Peyer's patch (tissue), 4 donors: ENCODE measurements at regions not wholly inside any gene's neighbourhood (a gene's known extent, or its start where the extent isn't known, plus 50 kb on each side); places are given as distances from the start of the nearest gene placed in this dataset.
A peak's percentile ranks its signal among the peaks of the same experiment; 100 is the strongest.

Experiments used
- DNase-seq, 3 donors: peaks; one replicate each; pipeline ENCODE4 v3.0.0-alpha.2; 2017 to 2019
- H3K27ac ChIP-seq, 4 donors: fragments of 200-600 bp; sonication (generic); one replicate each; pipeline ENCODE4 v1.5.1; 2016 to 2019
- H3K27me3 ChIP-seq, 2 donors: fragments of 200-600 bp; sonication (generic); one replicate each; pipeline ENCODE4 v1.5.1; 2019
- H3K36me3 ChIP-seq, 3 donors: fragments of 200-600 bp; sonication (generic); one replicate each; pipeline ENCODE4 v1.5.1; 2016 to 2019
- H3K4me1 ChIP-seq, 4 donors: fragments of 200-600 bp; sonication (generic); one replicate each; pipeline ENCODE4 v1.5.1; 2016 to 2019
- H3K4me3 ChIP-seq, 4 donors: fragments of 200-600 bp; sonication (generic); 1 replicate in 3 of 4; 2 replicates in 1 of 4; pipeline ENCODE4 v1.5.1; 2016 to 2019; ENCODE audit warnings: mild to moderate bottlenecking in 1 of 4
- H3K9me3 ChIP-seq, 4 donors: fragments of 200-600 bp; sonication (generic); one replicate each; pipeline ENCODE4 v1.5.1; 2016 to 2019; ENCODE audit warnings: mild to moderate bottlenecking in 1 of 4
- CTCF ChIP-seq, 6 experiments: fragments of 450-650 bp in 4 of 6; fragments of 200-600 bp in 2 of 6; sonication (generic) in 1 of 6; IDR thresholded peaks; one replicate each; pipeline ENCODE4 v1.5.1; 2017 to 2019; ENCODE audit warnings: antibody characterized with exemption in 6 of 6, mild to moderate bottlenecking in 3 of 6, moderate library complexity in 1 of 6
- POLR2A ChIP-seq, 2 donors: fragments of 450-650 bp; IDR thresholded peaks; one replicate each; pipeline ENCODE4 v1.5.1; 2017; ENCODE audit warnings: antibody characterized with exemption in 2 of 2, mild to moderate bottlenecking in 2 of 2, moderate library complexity in 2 of 2

- DNase-seq, result no peak
- Histone ChIP-seq H3K36me3 (no peaks in the 10 kb centered on the region), H3K27ac (no peak overlapping the region), H3K4me3 (no peak overlapping the region), H3K4me1 (no peaks in the 10 kb centered on the region), H3K27me3 (no peaks in the 10 kb centered on the region), H3K9me3 (no peaks in the 10 kb centered on the region)
- TF ChIP-seq CTCF (IDR thresholded peaks at IDR 0.05) (no peak), POLR2A (IDR thresholded peaks at IDR 0.05) (no peak)
Measured at GRCh38 chr13:73201626-73202025, 142.8 kb downstream of the KLF5 start.

- Histone ChIP-seq H3K4me3 (no peak overlapping the region), H3K27me3 (no peaks in the 10 kb centered on the region), H3K4me1 (no peaks in the 10 kb centered on the region), H3K36me3 (no peaks in the 10 kb centered on the region), H3K27ac (peak overlapping the region in 1 of 4 donors; percentile 12), H3K9me3 (no peaks in the 10 kb centered on the region)
- TF ChIP-seq CTCF (IDR thresholded peaks at IDR 0.05) (no peak), POLR2A (IDR thresholded peaks at IDR 0.05) (no peak)
- no peak for DNase-seq
Measured at GRCh38 chr13:73198991-73199411, 140.2 kb downstream of the KLF5 start.

- Histone ChIP-seq H3K27me3 (no peaks in the 10 kb centered on the region), H3K36me3 (no peaks in the 10 kb centered on the region), H3K4me3 (peak overlapping the region in 2 of 4 donors; percentile 17 to 32), H3K4me1 (no peaks in the 10 kb centered on the region), H3K9me3 (no peaks in the 10 kb centered on the region), H3K27ac (peak overlapping the region in 2 of 4 donors; percentile 41 to 68)
- TF ChIP-seq POLR2A (IDR thresholded peaks at IDR 0.05) (no peak), CTCF (IDR thresholded peaks at IDR 0.05) (no peak)
- no peak for DNase-seq
Measured at GRCh38 chr13:73195091-73195490, 136.3 kb downstream of the KLF5 start.

GRCh38 chr13:73194310-73194709, 135.5 kb downstream of the KLF5 start:
- Histone ChIP-seq H3K4me3 (peak overlapping the region in 3 of 4 donors; percentile 6 to 32 (median 17)), H3K27ac (peak overlapping the region in 3 of 4 donors; percentile 41 to 85 (median 68)), H3K36me3 (no peaks in the 10 kb centered on the region), H3K27me3 (no peaks in the 10 kb centered on the region), H3K9me3 (no peaks in the 10 kb centered on the region), H3K4me1 (no peaks in the 10 kb centered on the region)
- DNase-seq, result peak in 1 of 3 donors; percentile 61
- TF ChIP-seq CTCF (IDR thresholded peaks at IDR 0.05) (no peak), POLR2A (IDR thresholded peaks at IDR 0.05) (peak in 1 of 2 donors; percentile 66)

- DNase-seq, result no peak
- peak overlapping the region in 2 of 4 donors; percentile 68 to 85 for H3K27ac ChIP-seq
- H3K4me1 ChIP-seq, result no peaks in the 10 kb centered on the region
- no peaks in the 10 kb centered on the region for H3K36me3 ChIP-seq
- no peaks in the 10 kb centered on the region for H3K27me3 ChIP-seq
- no peak for TF ChIP-seq POLR2A (IDR thresholded peaks at IDR 0.05)
- H3K9me3 ChIP-seq, result no peaks in the 10 kb centered on the region
- H3K4me3 ChIP-seq, result no peak overlapping the region
Measured at GRCh38 chr13:73193554-73193953, 134.7 kb downstream of the KLF5 start.

- no peaks in the 10 kb centered on the region for H3K27me3 ChIP-seq
- H3K36me3 ChIP-seq, result no peaks in the 10 kb centered on the region
- TF ChIP-seq CTCF (IDR thresholded peaks at IDR 0.05) (no peak), POLR2A (IDR thresholded peaks at IDR 0.05) (no peak)
- H3K27ac ChIP-seq, result no peak overlapping the region
- H3K4me1 ChIP-seq, result no peaks in the 10 kb centered on the region
- no peak overlapping the region for H3K4me3 ChIP-seq
- no peaks in the 10 kb centered on the region for H3K9me3 ChIP-seq
- no peak for DNase-seq
Measured at GRCh38 chr13:73190477-73190876, 131.7 kb downstream of the KLF5 start.
